ENCODE measurements at regions not wholly inside any gene's neighbourhood (a gene's known extent, or its start where the extent isn't known, plus 50 kb on each side); places are given as distances from the start of the nearest gene placed in this dataset.

DNA sequence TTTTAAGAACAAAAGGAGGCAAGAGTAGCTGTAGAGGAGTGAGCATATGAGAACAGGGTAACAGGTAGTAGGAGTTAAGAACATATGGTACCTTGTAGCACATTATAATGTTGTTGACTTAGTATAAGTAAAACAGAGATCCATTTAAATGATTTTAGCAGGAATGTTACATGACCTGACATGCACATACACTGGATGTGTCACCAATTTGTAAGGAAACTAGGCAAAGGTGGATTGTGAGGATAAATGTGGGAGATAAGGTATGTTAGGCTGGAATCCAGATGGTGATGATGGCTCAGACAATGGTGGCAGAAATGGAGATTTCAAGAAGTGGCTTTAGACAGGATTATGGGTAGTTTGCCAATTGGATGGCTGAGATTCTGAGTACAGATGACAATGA, 443.1 kb upstream of the DAB2 start:
- Histone ChIP-seq H3K27me3 (ENCODE audit: control insufficient read depth, insufficient read depth, low read length) (no peaks in the 10 kb centered on the region), H3K4me3 (ENCODE audit: low read length) (no peak overlapping the region), H3K4me1 (ENCODE audit: control insufficient read depth, low read depth, low read length) (no peaks in the 10 kb centered on the region), H3K9me3 (ENCODE audit: control insufficient read depth, low read depth, low read length) (peaks cover 10% of the 10 kb centered on the region), H3K9ac (ENCODE audit: low read length) (no peak overlapping the region), H3K36me3 (ENCODE audit: control insufficient read depth, low read depth, low read length) (no peaks in the 10 kb centered on the region), H3K27ac (ENCODE audit: low read length) (no peak overlapping the region)

DNA sequence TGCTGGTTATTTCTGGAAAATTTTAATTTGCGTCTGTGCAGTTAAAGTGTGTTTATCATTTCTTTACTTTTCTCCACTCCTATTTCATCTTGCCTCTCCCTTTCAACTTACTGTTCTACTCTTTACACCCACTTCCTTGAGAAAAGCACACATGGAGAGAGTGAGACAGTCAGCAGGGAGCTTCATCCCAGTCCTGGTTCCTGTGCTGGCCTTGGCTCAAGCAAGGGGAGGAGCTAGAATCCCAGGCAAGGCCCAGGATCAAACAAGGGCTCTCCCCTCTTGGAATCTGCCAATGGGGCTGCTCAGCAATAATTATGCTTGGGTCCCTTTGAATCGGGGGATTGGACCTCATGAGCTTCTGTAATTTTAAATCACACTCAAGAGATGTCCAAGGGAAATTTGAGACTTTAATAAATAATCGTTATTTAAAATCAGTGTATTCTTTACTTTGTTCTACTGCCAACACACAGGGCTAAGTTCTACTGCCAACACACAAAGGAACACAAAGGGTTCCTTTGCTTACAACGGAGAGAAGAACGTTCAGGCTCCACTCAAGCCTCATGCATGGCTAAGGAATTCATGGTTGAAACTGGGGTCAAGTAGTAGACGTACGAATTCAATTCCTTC, 439.3 kb upstream of the DAB2 start:
- H3K36me3 ChIP-seq (ENCODE audit: control insufficient read depth, low read depth, low read length), result no peaks in the 10 kb centered on the region
- H3K27me3 ChIP-seq (ENCODE audit: control insufficient read depth, insufficient read depth, low read length), result no peaks in the 10 kb centered on the region
- H3K4me1 ChIP-seq (ENCODE audit: control insufficient read depth, low read depth, low read length), result no peaks in the 10 kb centered on the region
- H3K4me3 ChIP-seq (ENCODE audit: low read length), result no peak overlapping the region
- no peaks in the 10 kb centered on the region for H3K9me3 ChIP-seq (ENCODE audit: control insufficient read depth, low read depth, low read length)
- H3K27ac ChIP-seq (ENCODE audit: low read length), result no peak overlapping the region
- no peak overlapping the region for H3K9ac ChIP-seq (ENCODE audit: low read length)

GRCh38 chr5:39857041-39857440, 432.3 kb upstream of the DAB2 start:
- no peak overlapping the region for H3K27ac ChIP-seq (ENCODE audit: low read length)
- H3K4me1 ChIP-seq (ENCODE audit: control insufficient read depth, low read depth, low read length), result no peaks in the 10 kb centered on the region
- H3K36me3 ChIP-seq (ENCODE audit: control insufficient read depth, low read depth, low read length), result no peaks in the 10 kb centered on the region
- no peak overlapping the region for H3K9ac ChIP-seq (ENCODE audit: low read length)
- H3K27me3 ChIP-seq (ENCODE audit: control insufficient read depth, insufficient read depth, low read length), result no peaks in the 10 kb centered on the region
- no peaks in the 10 kb centered on the region for H3K9me3 ChIP-seq (ENCODE audit: control insufficient read depth, low read depth, low read length)
- H3K4me3 ChIP-seq (ENCODE audit: low read length), result no peak overlapping the region

DNA sequence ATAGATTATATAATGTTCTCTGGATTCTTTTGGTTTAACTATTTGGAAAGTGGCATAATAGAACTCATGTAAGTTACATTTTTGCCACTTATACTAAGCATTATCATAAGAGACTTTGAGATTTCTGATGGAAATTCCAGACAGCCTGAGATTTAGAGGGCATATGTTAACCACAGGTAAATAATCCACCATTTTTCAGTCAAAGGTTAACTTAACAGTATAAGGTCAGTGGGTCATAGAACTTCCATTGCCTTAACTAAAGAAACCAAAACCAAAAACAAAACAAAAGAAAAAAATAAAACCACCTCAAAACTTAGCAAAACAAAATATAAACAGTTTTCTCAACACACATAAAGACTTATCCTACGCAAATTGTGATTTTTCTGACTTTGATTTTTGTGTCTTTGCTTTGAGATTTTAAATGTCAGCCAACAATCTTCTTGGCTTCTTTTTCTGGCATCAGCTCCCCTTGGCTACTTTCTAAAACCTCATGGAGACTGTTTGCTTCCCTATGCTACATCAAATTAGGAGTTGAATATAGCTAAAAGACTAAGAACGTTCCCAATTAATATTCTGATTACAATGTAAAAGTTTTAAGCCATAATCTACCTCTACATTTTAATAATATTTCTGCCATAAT, 430.1 kb upstream of the DAB2 start:
- no peaks in the 10 kb centered on the region for H3K9me3 ChIP-seq (ENCODE audit: control insufficient read depth, low read depth, low read length)
- H3K36me3 ChIP-seq (ENCODE audit: control insufficient read depth, low read depth, low read length), result no peaks in the 10 kb centered on the region
- H3K4me1 ChIP-seq (ENCODE audit: control insufficient read depth, low read depth, low read length), result no peaks in the 10 kb centered on the region
- no peak overlapping the region for H3K27ac ChIP-seq (ENCODE audit: low read length)
- no peaks in the 10 kb centered on the region for H3K27me3 ChIP-seq (ENCODE audit: control insufficient read depth, insufficient read depth, low read length)
- H3K4me3 ChIP-seq (ENCODE audit: low read length), result no peak overlapping the region
- no peak overlapping the region for H3K9ac ChIP-seq (ENCODE audit: low read length)

DNA sequence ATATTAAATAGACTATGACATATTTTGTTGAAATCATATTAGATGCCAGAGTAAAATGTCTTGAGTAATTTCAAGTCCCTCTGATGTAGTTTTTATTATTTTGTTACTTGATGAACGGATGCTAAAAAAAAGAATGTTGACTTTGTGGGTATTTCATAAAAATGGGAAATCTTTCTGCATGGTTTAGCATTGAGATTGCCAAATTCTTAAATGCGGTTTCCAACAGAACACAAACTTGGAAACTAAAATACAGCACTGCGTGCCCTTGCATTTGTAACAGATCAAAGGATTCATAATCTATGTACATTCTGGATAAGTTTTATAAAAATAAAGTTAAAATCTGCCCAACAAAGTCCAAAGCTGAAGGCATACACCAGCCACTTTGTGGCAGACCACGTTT, 425.5 kb upstream of the DAB2 start:
- Histone ChIP-seq H3K9ac (ENCODE audit: low read length) (no peak overlapping the region), H3K36me3 (ENCODE audit: control insufficient read depth, low read depth, low read length) (no peaks in the 10 kb centered on the region), H3K9me3 (ENCODE audit: control insufficient read depth, low read depth, low read length) (no peaks in the 10 kb centered on the region), H3K4me1 (ENCODE audit: control insufficient read depth, low read depth, low read length) (no peaks in the 10 kb centered on the region), H3K4me3 (ENCODE audit: low read length) (no peak overlapping the region), H3K27ac (ENCODE audit: low read length) (no peak overlapping the region), H3K27me3 (ENCODE audit: control insufficient read depth, insufficient read depth, low read length) (no peaks in the 10 kb centered on the region)

DNA sequence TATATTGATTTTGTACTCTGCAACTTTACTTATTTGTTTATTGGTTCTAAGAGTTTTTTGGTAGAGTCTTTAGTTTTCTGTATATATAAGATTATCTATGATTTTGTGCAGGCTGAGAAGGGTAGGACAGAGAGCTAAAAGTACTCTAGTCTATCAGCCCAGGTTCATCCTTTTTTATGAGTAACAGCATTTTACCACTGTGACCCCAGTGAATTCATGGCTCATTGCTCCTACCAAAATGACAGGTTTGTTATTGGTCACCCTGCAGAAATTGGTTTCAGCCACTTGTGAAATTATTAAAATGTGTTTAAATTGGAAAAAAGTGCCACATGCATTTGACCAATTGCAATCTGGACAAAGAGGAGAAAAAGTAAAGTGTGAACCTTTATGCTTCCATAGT, 421.4 kb upstream of the DAB2 start:
- H3K36me3 ChIP-seq (ENCODE audit: control insufficient read depth, low read depth, low read length), result no peaks in the 10 kb centered on the region
- no peaks in the 10 kb centered on the region for H3K9me3 ChIP-seq (ENCODE audit: control insufficient read depth, low read depth, low read length)
- no peaks in the 10 kb centered on the region for H3K27me3 ChIP-seq (ENCODE audit: control insufficient read depth, insufficient read depth, low read length)

GRCh38 chr5:39843767-39844166, 419.0 kb upstream of the DAB2 start:
- Histone ChIP-seq H3K4me1 (ENCODE audit: control insufficient read depth, low read depth, low read length) (no peaks in the 10 kb centered on the region), H3K4me3 (ENCODE audit: low read length) (no peak overlapping the region), H3K27ac (ENCODE audit: low read length) (no peak overlapping the region), H3K9me3 (ENCODE audit: control insufficient read depth, low read depth, low read length) (peaks cover 4% of the 10 kb centered on the region), H3K27me3 (ENCODE audit: control insufficient read depth, insufficient read depth, low read length) (no peaks in the 10 kb centered on the region), H3K36me3 (ENCODE audit: control insufficient read depth, low read depth, low read length) (no peaks in the 10 kb centered on the region), H3K9ac (ENCODE audit: low read length) (no peak overlapping the region)

More for the DNA sequence above, 421.4 kb upstream of the DAB2 start:
- H3K9ac ChIP-seq (ENCODE audit: low read length), result no peak overlapping the region
- H3K4me3 ChIP-seq (ENCODE audit: low read length), result no peak overlapping the region
- H3K4me1 ChIP-seq (ENCODE audit: control insufficient read depth, low read depth, low read length), result no peaks in the 10 kb centered on the region
- no peak overlapping the region for H3K27ac ChIP-seq (ENCODE audit: low read length)

DNA sequence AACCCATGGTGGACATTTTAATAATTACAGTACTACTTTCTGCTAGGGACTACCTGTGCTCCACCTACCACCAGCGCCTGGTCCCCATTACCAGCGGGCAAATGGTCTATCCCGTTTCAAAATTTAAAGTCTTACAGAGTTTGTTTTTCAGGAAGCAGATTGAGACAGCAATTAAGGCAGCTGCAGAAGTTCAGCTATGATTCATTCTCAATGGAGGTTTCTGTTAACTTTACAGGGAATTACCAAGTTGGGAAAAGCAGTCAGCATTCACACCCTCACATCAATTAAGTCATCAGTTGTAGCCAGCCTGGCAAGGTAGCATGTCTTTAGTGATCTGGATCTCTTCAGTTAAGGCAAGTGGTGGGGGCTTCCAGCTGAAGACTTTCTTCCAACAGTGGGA, 410.6 kb upstream of the DAB2 start:
- H3K36me3 ChIP-seq (ENCODE audit: control insufficient read depth, low read depth, low read length), result no peaks in the 10 kb centered on the region

DNA sequence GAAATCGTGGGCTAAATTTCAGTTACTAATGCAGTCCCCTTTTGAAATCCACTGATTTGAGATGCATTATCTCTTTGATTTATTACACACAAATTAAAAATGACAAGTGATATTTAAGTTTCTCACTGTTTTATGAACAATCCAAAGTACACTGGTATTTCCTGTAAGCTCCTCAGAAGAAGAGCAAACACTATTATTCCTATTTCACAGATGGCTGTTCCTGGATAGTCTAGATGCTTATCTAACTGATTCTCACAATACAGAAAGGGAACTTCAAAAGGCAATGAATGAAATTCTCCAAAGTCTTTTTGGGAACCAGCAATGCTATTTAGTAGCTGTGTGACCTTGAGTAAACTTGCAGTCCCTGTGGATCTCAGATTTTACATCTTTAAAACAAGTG, 404.7 kb upstream of the DAB2 start:
- H3K4me1 ChIP-seq (ENCODE audit: control insufficient read depth, low read depth, low read length), result no peaks in the 10 kb centered on the region
- H3K9ac ChIP-seq (ENCODE audit: low read length), result no peak overlapping the region
- no peaks in the 10 kb centered on the region for H3K36me3 ChIP-seq (ENCODE audit: control insufficient read depth, low read depth, low read length)
- H3K9me3 ChIP-seq (ENCODE audit: control insufficient read depth, low read depth, low read length), result no peaks in the 10 kb centered on the region
- no peak overlapping the region for H3K27ac ChIP-seq (ENCODE audit: low read length)
- H3K4me3 ChIP-seq (ENCODE audit: low read length), result no peak overlapping the region
- no peaks in the 10 kb centered on the region for H3K27me3 ChIP-seq (ENCODE audit: control insufficient read depth, insufficient read depth, low read length)

More for the DNA sequence above, 410.6 kb upstream of the DAB2 start:
- H3K27ac ChIP-seq (ENCODE audit: low read length), result no peak overlapping the region
- no peaks in the 10 kb centered on the region for H3K4me1 ChIP-seq (ENCODE audit: control insufficient read depth, low read depth, low read length)
- no peak overlapping the region for H3K4me3 ChIP-seq (ENCODE audit: low read length)
- H3K9me3 ChIP-seq (ENCODE audit: control insufficient read depth, low read depth, low read length), result peaks cover 4% of the 10 kb centered on the region
- H3K9ac ChIP-seq (ENCODE audit: low read length), result no peak overlapping the region
- H3K27me3 ChIP-seq (ENCODE audit: control insufficient read depth, insufficient read depth, low read length), result no peaks in the 10 kb centered on the region

DNA sequence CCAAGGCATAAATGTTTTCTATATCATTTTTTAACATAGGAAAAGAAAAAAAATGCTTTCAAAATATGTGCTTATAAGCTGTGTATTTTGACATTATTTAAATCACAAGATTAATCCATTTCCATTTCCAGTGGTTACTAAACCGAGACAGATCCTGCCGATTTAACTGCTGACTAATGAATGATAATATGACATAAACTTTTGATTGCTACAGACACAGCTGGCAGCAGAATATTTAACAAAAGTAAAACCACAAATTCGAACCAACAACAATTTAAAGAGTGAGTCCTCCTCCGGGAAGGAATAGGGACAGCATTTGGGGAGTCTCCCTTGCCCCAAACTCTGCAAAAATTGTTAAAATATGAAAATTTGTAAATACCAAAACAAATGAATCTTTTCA, 401.3 kb upstream of the DAB2 start:
- Histone ChIP-seq H3K9me3 (ENCODE audit: control insufficient read depth, low read depth, low read length) (no peaks in the 10 kb centered on the region), H3K4me3 (ENCODE audit: low read length) (no peak overlapping the region), H3K4me1 (ENCODE audit: control insufficient read depth, low read depth, low read length) (no peaks in the 10 kb centered on the region), H3K27ac (ENCODE audit: low read length) (no peak overlapping the region), H3K9ac (ENCODE audit: low read length) (no peak overlapping the region), H3K27me3 (ENCODE audit: control insufficient read depth, insufficient read depth, low read length) (no peaks in the 10 kb centered on the region), H3K36me3 (ENCODE audit: control insufficient read depth, low read depth, low read length) (no peaks in the 10 kb centered on the region)

DNA sequence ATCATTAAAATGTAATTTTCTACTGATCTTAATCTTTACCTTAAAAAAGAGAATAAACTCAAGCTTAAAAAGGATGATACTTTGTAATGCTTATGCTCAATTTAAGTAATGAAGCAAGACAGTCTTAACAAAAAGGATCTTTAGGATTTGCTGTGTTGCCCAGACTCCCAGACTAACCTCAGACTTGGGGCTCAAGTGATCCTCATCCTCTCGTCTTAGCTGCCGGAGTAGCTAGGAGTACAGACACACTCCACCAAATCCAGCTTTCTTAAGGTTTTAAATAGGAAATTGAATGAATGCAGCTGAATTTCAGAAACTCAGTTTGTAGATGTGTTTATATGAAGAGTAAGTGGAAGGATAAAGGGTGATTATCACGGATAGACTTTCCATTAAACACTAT, 400.5 kb upstream of the DAB2 start:
- no peaks in the 10 kb centered on the region for H3K9me3 ChIP-seq (ENCODE audit: control insufficient read depth, low read depth, low read length)
- H3K4me1 ChIP-seq (ENCODE audit: control insufficient read depth, low read depth, low read length), result no peaks in the 10 kb centered on the region
- H3K27ac ChIP-seq (ENCODE audit: low read length), result no peak overlapping the region
- no peaks in the 10 kb centered on the region for H3K27me3 ChIP-seq (ENCODE audit: control insufficient read depth, insufficient read depth, low read length)
- H3K9ac ChIP-seq (ENCODE audit: low read length), result no peak overlapping the region
- no peaks in the 10 kb centered on the region for H3K36me3 ChIP-seq (ENCODE audit: control insufficient read depth, low read depth, low read length)
- no peak overlapping the region for H3K4me3 ChIP-seq (ENCODE audit: low read length)

- Histone ChIP-seq H3K27me3 (ENCODE audit: control insufficient read depth, insufficient read depth, low read length) (no peaks in the 10 kb centered on the region), H3K9ac (ENCODE audit: low read length) (no peak overlapping the region), H3K36me3 (ENCODE audit: control insufficient read depth, low read depth, low read length) (no peaks in the 10 kb centered on the region), H3K9me3 (ENCODE audit: control insufficient read depth, low read depth, low read length) (no peaks in the 10 kb centered on the region), H3K4me3 (ENCODE audit: low read length) (no peak overlapping the region), H3K27ac (ENCODE audit: low read length) (no peak overlapping the region), H3K4me1 (ENCODE audit: control insufficient read depth, low read depth, low read length) (no peaks in the 10 kb centered on the region)
Measured at GRCh38 chr5:39822020-39822419, 397.2 kb upstream of the DAB2 start.

All from iPS-18a (cell line).